NCI-H1092 (cell line): ENCODE measurements at regions not wholly inside any gene's neighbourhood (a gene's known extent, or its start where the extent isn't known, plus 50 kb on each side); places are given as distances from the start of the nearest gene placed in this dataset.

Experiments used
- DNase-seq: peaks from one replicate; lab custom pipeline; 2025; lab: John Stamatoyannopoulos, UW

DNA sequence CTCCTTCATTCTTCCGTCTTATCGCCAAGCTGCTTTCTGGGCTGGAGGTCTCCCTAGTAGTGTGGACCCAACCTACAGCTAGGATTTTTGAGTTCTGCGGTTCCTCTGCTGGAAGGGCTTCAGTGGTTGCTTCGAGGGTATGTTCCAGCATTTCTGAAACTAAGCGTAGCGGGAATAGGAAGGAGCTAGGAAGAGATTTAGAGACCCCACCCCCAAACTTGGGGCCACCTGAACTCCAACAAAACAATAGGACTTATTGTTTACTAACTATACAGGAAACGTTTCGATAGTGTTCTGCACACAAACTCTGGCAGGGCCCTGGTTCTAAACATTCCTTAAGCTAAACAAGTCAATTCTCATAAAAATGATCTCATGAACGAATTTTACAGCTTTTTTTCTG lies 346.7 kb downstream of the PLK2 start:
- DNase-seq = no peak

DNA sequence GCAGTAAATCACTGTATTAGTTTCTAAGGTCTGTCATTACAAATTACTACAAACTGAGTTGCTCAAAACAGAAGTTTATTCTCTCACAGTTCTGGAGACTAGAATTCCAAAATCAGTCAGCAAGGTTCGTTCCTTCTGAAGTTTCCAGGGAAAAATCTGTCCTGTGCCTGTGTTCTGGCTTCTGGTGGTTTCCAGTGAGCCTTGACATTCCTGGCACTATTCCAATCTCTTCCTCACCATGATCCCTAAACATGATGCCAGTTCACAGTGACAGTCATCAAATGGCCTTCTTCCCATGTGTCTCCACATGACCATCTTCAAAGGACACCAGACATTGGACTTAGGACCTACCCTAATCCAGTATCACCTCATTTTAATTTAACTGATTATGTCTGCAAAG lies 351.4 kb downstream of the PLK2 start:
- DNase-seq = no peak

DNA sequence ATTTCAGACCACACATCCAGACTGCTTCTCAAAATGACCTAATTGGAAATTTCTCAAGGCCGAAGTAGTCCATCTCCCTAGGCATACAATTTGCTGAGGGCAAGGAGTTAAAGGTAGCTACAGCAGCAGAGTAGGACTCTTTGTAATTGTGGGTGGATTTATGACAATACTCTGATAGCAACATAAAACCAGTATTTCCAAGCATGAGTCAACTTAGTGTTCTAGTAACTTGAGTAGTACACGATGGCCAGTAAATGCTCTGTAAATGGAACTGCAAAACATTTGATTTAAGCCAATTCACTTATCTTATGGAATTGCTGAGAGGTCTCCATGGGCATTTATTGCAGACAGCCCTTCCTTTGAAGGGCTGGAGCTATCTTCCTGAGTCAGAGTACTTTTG lies 352.2 kb downstream of the PLK2 start:
- DNase-seq = no peak

DNA sequence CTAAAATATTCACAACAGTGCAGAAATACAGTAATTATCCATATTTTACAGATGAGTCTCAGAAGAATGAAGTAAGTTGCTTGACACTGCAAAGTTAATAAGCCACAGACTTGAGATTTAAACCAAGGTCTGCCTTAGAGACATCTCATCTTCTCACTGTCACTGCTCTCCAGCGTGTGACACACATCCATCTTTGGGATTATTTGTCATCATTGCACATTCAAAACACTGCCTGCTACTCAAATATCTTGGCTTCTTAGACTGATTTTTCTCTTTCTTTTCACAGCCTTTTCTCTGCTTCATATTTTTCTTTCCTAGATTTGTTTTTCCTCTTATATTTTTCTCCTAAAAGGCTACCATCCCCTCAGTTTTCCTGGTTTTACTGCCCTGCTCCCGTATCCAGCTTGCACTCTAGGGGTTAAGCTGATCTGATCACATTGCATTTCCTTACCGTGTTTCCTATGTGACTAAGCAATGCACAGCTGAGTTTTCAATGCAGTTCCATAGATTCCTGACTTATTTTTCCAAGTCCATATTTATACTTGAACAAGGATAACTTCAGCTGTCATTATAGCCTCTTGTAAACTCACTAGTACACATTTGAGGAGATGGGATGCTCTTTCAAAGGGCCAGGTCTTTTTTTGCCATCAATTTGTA lies 353.0 kb downstream of the PLK2 start:
- DNase-seq = no peak

DNA sequence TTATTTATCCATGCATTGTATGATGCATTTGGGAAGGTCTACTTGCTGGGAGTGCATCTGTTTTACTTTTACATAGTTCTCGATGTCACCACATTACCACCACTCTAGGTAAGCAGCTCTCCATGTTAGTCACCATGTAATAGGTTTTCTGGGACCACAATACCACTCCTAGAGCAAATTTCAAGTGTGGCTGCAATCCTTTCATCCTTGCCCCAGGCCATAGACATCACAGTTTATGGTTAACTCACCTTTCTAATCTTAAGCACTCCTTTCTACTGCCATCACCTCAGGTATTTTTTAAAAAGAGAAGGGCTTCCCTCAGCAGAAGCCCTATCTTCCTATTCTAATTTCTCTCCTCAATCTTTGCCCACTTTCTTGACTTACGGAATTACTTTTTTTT lies 354.1 kb downstream of the PLK2 start:
- DNase-seq = no peak

DNA sequence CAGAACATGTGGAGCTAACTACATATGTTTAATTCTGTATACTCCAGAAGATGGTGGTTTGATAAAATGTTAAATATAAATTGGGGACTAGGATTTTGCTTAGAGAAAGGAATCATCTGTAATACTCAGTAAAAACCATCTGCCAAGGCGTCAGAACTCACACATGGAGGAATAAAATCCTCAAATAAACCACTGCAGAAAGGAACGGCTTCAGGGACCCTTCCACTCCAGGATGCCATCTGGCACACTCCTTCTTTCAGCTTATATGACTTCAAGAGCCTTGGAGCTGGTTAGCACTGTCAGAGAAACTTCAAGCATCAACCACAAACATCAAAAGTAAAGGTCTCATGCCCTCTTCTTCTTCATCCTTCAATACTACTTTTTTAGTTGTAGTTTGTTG lies 360.6 kb downstream of the PLK2 start:
- no peak for DNase-seq

DNA sequence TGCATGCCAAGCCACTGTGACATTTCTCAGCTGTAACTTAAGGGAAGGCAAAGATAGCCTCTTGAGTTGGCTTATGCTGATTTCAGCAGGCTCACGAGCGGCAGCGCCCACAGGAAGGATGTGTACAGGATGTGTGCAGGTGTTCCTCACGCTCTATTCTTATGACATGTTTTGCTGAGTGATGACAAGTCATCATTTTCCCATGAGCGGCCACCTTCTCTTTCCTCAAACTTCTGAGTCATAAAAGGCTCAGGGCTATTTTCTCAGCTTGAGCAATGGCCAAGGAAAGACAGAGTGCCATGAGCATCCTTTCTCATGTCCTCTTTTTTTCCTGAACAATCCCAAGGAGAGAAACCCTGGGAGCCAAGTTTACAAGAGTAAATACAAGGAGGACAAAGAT lies 365.9 kb downstream of the PLK2 start:
- DNase-seq = no peak

DNA sequence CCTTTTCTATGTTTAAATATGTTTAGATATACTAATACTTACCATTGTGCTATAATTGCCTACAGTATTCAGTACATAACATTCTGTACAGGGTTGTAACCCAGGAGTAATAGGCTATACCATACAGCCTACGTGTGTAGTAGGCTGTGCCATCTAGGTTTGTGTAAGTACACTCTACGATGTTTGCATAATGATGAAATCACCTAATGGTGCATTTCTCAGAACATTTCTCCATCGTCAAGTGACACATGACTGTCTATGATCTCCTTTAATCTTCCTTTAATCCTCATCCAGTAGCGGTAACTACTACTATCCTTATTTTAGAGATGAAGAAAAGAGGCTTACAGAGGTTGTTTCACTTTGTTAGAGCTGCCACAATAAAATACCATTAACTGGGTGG lies 369.2 kb downstream of the PLK2 start:
- DNase-seq = no peak

DNA sequence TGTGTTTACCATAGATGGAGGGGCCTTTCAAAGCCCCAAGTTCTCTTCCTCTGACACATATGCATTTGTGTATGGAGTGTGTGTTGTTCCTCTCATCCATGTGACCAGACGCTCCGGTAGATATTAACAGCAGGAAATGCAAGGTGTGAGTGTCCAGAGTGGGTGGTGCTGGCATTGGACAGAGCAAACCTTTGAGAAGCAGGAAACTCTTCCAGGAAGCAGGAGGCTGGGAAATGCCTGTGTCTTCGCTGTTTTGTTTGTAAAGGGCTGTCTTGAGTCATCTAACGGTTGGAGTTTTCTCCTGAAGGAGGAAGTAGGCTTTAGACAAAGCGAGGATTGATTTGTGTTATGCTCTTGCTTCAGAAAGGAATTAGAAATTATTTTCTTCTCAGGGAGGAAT lies 370.9 kb downstream of the PLK2 start:
- DNase-seq = no peak

DNA sequence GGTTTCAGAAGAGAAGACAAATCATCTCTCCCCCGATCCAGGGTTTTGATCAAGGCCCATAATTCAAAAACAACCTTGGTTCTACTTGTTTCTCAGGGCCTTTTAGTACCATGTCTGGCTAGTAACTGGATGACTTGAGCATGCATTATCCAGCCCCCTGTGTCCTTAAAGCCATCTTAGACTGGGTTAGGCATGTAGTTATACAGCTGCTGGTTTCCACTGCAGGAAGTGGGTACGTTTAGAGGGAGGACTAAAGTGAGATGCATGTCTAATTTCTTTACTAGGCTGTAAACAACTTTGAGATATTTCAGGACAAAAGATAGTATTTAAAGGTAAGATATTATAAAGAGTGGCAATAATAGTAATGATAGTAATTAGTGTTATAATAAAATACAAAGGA lies 372.0 kb downstream of the PLK2 start:
- DNase-seq = no peak

DNA sequence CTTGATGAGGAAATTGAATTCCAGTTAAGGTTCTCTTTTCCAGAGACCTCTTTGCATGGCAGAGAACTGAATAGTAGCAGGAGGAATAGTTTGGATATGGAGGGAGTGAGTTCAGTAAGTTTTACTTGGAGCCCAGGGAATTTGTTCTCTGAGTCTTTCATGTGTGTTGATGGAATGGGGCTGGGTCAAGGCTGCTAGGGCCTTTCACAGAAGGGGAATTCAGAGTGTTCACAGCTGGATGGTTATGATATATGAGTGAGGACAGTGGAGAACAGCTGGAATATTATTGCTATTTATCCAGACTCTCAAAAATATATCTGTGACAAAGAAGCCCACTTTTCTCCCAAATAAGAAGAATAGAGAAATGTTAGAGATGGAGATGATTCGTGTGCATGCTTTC lies 372.8 kb downstream of the PLK2 start:
- no peak for DNase-seq

DNA sequence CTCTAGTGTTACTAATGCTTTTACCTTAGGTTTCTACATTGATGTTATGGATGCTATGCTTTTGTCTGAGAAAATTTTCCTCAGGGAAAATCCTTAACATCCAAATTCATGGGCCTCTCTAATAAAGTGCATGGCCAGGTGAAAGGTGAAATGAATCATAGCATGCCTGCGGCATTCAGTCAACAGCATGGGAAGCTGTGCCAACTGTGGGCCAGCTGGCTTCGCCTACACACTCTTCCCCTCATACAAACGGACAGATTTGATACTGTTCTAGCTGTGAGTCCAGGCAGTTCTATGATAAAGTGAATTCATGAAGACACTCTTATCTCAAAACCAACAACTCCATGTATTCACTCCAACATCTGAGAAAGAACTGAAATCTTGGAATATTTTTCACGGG lies 374.1 kb downstream of the PLK2 start:
- no peak for DNase-seq

DNA sequence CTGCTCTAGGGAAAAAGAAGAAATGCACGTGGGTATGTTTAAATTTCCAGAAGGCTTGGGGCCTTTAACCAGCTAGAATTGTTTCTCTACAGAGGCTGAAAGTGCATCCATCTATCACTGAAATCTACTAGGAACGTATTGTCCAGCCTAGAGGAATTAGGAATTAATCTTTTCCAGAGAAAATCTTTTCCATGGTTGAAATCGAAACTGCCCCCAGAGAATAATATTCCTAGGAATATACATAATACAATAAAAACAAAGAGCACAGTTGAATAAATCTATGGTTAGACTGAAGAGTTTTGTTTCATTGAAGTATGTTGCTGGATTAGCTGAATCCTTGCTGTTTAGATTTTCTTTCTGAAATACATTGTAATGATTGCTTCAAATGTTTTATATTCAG lies 378.5 kb downstream of the PLK2 start:
- no peak for DNase-seq

DNA sequence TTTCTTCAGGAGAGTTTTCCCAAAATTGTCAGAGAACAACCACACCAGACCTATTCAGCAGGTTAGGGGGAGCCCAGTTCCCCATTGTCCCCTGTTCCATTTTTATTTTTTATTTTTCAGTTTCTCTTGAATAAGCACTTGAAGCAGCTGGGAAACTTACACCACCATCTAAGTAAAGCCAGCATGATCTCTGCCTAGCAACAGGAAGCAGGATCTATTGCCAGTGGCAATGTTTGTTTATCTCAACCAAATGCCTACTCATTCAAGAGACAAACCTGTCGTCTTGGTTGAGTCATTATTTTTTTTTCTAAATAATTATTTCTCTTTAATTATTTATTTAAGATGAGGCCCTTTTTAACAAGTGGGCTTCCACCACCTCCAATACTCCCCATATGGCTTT lies 379.3 kb downstream of the PLK2 start:
- no peak for DNase-seq

DNA sequence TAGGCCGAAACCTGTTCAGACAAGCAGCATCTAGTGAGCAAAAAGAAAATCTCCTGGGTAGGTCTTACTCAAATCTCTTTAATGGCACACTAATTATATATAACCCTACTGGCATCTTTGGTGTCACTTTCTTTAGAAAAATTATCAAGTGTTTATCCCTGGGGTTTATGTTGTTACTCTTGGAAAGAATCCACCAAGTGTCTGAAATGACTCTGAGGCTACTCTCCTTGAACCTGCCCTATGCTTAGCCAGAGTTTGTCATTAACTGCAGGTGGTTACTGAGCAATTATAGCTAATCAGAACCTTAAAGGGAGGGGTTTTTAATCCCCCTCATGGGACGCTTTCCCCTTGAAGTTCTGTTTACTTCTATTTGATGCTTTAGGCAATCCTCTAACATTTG lies 381.9 kb downstream of the PLK2 start:
- no peak for DNase-seq

DNA sequence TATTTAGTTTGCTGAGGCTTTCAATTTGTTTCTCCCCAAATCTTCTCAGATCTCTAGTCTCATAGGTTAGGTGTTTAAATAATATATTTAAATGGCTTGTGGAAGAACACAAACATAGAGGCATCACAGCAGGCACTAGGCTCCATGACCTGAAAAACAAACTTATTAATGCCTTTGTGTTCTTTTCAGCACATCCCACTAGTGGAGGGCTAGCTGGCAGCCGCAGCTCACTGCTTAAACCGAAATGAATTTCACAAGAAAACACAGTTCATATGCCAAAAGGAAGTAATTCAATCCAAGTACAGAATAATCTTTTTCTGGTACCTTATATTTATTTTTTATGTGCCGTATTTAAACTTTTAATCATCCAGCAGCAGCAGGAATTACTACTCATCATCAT lies 382.5 kb downstream of the PLK2 start:
- no peak for DNase-seq

DNA sequence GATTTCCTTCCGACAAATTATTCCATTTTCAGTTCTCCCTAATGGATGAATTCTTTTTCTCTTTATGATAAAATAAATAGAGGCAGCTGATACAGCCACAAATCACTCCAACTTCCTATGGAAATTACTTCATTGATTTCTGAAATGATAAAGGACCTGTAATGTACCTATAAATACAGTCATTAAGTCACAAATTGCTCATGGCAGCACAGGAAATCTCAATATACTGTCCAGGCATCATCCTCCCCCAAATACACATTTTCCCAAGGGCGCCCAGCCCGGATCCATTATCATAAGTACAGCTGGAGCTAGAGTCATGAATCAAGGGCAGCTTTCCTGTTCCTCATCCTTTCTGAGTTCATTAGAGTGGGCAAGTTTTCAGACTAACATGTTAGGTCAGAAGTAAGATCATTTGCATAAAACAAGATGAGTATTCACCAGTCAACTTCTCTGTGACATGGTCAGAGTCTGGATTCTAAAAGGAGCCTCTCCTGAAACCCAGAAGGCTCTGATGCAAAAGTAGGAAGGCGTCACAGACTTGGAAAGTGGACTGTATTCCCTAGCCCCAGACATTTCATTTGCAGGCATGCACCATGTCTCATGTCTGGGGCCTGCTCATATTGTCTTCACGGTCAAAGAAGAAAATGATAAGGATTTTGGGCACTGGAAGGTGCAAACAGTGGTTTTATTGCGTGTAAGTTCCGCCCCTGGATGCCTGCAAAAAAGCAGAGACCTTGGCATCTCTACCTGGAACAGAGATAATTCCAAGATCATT lies 383.2 kb downstream of the PLK2 start:
- no peak for DNase-seq

DNA sequence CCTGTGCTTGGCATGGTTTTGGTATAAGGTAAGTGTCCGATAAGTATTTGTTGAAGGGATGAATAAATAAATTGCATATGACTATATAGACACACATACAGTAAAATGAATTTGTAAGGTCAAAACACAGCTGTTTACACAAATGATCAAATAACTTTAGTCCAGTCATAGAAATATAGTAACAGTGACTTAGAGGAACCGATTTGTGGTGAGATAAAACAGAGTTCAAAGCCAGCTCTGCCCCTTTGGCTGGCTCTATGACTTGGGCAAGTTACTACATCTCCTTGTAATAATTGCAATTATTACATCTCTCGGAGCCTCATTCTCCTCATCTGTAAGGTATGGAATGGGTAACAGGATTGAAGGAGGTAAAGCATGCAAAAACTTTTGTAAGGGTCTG lies 384.0 kb downstream of the PLK2 start:
- DNase-seq = no peak

DNA sequence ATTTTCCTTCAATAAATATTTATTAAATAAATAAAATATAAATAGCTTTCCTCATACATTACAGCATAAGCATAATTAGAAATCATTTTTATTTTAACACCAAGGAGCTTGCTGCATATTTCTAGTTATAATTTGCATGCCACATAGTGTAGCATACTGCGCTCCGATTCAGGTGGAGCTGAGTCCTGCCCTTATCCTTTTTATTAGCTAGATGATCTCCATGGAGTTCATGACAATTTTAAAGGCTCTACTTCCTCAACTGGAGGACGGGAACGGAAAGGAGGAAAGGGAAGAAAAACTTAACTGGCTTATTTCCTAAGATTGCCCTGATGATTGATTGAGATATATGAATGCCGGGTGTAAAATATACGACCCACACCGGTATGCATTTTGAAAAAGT lies 385.2 kb downstream of the PLK2 start:
- no peak for DNase-seq

DNA sequence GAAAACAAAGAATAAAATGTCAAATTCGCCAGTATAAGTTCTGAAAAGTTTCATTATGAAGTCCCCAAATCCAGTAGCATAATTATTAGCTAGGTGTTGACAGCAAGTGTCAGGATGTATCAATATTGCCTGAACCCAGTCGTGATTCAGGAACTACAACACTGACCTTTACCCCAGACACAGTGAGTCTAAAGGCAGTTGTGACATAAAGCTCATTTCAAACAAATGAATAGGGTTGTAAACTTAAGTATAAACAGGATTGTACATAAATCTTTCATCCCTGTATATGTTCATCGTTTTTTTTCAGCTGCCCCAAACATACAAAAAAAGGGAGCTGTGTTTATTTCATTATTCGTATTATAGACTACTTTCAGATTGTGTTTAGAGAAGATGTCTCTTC lies 385.7 kb downstream of the PLK2 start:
- DNase-seq = no peak

DNA sequence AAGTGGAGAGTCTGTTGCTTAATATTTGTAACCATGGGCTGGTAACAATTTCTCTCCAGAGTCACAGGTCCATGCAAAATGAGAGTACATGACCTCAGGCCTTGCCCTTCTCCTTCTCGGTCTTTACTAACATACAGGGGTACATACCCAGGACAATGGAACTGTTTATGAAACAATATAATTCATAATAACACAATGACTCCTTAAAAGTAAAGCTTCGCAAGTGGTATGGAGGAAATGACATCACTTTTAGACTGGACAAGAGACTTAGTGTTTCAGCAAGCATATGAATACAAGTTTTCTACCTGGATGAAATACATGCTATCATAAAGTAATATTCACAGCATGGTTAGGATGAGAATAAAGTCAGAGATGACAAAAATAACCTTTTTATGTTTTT lies 386.6 kb downstream of the PLK2 start:
- no peak for DNase-seq

DNA sequence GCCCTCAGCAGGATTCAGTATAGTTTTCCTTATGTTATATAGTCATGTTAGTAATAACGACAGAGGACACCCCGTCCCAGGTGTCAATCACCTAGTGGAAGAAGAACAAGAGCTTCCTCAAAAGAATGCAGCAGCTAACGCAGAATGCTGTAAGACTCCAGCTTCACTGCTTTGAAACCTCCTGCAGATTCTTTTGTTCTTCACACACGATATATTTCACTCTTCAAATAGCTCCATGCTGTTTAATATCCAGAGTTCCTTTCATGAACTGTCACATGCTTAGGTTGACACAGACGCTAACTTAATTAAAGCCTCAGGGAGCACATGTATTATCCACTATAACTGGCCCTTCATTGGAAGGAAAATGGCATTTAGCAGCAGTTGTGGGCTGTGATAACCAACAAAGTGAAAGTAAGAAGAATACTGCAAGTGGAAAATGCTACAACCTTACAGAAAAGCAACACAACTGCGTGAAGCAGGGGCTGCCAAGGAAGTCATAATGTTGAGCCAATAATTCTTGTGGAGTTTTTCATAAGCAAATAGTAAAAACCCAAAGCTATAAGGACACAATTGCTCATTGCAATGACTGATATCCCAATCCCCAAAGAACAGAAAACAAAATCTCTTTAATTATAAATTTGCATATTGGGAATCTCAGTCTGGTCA lies 387.5 kb downstream of the PLK2 start:
- DNase-seq = no peak

DNA sequence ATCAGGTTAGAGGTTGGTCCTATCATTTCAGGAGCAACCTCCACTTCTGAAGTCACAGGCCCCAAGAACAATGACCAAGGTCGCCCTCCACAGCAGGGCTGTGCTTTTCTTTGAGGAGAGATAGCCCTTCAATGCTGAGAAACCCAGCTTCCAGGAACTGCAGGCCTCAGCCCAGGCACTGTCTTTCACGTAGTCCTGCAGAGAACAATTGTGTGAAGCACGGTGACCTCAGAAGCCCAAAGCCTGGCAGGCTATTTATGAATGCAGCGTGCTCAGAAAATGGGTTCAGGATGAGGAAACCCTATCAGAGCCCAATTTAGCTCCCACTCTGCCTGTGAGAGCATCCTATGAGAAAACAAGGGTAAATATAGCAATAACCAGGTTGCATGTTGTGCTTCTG lies 388.3 kb downstream of the PLK2 start:
- no peak for DNase-seq

DNA sequence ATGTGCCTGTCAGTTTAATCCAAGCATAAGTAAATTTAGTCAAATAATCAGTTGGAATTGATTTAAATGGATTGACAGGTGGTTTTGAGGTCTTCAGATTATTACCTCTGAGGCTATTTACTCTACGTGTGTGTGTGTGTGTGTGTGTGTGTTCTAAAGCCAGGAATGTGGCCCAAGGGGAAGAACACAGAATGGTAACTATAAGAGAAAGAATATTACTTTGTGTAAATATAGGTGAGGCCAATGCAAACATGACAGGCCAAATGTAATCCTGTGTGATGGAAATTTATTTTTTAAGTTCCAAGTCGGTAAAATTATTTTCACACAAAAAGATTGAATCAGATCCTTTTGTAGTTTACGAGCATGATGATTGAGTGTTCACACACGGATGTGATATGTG lies 390.0 kb downstream of the PLK2 start:
- no peak for DNase-seq
